Activated CD4-positive, CD25-positive, alpha-beta regulatory T cell treated with anti-CD3 and anti-CD28 coated beads, Interleukin-2, amount 50 U/mL, for 24 hours (primary cell): ENCODE measurements at regions not wholly inside any gene's neighbourhood (a gene's known extent, or its start where the extent isn't known, plus 50 kb on each side); places are given as distances from the start of the nearest gene placed in this dataset.

ENCODE experiments used
- ATAC-seq, 2 donors: fragments of 150-1000 bp; cut with Tn5 transposase; one replicate each; pipeline ENCODE4 v1.10.0; 2021; ENCODE audit warnings: mild to moderate bottlenecking in 1 of 2, moderate library complexity in 1 of 2

GRCh38 chr1:88029142-88029541 lies 654.9 kb upstream of the PKN2 start:
- ATAC-seq = no peak

DNA sequence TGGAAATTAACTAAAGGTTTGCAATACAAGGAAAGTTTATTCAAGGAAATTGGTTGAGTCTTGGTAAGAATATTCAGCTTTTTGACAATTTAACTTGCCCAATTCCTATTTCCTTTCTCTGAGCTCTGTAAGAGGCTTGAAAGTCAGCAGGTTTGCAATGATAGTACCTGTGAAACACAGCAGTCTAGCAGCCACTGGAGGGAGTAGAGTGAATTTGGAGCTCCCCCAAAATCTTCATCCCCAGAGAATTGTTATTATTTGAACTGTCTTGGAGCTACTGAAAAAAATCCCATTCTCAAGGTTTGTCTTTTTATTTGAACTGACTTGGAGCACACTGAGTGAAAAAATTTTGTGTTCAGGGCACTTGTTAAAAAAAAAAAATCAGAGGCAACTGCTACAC lies 654.2 kb upstream of the PKN2 start:
- ATAC-seq = no peak

- ATAC-seq = no peak
Measured at GRCh38 chr1:88035578-88035977, 648.5 kb upstream of the PKN2 start.

DNA sequence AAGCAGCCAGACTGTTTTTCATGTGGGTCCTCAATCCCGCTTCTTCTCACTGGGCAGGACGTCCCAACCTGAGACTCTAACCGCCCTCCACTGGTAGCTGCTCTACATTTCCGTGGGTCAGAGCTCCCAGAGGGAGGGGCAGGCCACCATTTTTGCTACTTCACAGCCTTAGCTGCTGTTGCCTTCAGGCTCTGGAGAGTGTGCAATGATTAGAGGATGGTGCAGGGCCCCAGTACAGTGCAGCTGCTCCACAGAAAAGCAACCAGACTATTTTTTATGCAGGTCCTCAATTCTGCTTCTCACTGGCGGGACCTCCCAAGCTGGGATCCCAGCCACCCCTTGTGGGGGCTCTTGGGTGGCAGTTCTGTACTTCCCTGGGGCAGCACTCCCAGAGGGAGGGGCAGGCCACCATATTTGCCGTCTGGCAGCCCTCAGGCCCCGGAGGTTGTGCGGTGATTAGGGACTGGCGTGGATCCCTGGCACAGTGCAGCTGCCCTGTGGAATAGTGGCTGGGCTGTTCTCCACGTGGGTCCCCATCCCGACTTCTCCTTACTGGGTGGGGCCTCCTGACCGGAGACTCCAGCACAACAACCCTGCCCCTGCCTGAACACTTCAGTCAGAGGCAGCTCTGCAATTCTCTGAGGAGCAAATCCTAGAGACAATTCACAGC lies 647.6 kb upstream of the PKN2 start:
- ATAC-seq = no peak

GRCh38 chr1:88039240-88039639 lies 644.8 kb upstream of the PKN2 start:
- ATAC-seq = no peak

DNA sequence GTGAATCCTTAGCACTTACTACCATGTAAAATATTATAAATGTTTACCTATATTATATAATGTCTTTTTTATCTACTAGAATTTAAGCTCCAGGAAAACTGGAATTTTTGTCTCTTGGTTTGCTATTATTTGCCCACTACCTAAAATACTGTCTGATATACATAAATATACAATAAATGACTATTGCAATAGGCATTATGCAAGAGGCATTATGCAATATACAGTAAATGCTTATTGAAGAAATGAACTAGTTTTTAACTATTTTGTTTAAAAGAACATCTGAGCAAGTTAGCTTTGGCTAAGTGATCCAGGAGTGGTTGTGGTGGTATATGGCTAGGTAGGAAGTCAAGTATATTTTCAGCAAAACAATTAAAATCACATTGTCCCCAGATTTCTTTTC lies 640.2 kb upstream of the PKN2 start:
- no peak for ATAC-seq

- ATAC-seq = no peak
Measured at GRCh38 chr1:88052167-88052566, 631.9 kb upstream of the PKN2 start.

GRCh38 chr1:88053065-88053464 lies 631.0 kb upstream of the PKN2 start:
- no peak for ATAC-seq

DNA sequence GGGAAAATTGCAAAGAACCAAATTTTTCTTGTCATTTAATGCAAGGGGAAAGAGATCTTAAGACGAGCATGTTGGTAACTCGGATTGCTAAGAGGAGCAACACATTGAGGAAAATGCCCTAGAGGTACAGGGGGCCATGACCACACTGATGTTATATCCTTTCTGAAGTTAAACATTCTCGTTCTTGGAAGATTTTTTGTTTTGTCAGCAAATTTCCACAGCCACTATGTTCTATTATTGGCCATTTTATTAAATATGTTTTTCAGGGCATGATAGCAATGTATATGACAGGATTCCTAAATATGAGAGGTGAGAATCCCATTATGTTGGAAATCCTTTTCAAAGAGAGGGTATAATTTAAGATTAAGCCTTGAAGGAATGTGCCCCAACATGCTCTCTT lies 627.2 kb upstream of the PKN2 start:
- ATAC-seq = no peak

DNA sequence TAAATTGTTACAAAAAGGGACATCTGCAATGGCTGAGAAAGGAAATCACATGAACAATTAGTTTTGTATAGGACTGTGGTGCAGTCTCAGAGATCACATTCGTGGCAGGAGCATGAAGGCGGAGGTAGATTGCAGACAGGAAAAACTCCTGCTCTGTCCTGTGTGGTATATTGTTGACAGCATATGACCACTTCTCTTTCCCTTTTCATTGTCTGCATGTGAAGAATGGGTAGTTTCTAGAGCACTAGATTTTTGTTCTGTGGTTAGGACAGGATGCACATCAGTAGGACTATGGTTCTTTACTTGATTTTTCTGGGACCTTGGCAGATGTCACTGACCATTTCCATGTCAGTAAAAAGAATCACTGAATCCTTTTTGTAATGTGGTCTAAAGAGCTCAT lies 625.9 kb upstream of the PKN2 start:
- ATAC-seq = no peak

- no peak for ATAC-seq
Measured at GRCh38 chr1:88060112-88060673, 623.9 kb upstream of the PKN2 start.

DNA sequence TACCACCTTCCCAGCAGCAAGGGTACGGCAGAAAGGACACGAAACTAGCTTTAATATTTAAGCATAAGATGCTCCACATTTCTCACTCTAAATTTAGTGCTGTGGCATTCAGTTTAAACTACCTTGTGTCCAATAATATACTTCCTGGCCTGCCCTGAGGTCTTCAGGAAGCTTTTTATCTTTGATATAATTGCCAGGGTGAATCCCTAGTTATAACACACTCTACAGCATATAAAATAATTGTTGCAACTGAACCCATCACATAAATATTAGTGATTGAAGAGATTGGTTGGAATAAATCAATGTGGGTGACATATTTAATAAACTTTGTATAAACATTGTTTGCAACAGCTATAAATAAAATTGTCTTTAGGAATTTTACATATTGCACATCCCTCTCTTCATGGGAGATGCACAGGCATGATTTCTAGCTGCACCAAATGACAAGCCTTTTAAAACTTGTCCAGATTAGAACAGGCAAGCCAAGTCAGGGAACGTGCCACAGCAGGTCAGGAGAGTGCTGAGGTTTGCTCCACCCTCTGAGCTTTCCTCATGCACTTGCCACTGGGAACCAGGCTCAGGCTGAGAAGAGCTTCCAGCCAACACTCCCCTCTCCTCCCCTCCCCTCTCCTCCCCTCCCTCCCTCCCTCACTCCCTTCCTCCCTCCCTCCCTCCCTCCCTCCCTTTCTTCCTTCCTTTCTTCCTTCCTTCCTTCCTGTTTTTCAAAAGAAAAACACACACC lies 623.2 kb upstream of the PKN2 start:
- no peak for ATAC-seq

DNA sequence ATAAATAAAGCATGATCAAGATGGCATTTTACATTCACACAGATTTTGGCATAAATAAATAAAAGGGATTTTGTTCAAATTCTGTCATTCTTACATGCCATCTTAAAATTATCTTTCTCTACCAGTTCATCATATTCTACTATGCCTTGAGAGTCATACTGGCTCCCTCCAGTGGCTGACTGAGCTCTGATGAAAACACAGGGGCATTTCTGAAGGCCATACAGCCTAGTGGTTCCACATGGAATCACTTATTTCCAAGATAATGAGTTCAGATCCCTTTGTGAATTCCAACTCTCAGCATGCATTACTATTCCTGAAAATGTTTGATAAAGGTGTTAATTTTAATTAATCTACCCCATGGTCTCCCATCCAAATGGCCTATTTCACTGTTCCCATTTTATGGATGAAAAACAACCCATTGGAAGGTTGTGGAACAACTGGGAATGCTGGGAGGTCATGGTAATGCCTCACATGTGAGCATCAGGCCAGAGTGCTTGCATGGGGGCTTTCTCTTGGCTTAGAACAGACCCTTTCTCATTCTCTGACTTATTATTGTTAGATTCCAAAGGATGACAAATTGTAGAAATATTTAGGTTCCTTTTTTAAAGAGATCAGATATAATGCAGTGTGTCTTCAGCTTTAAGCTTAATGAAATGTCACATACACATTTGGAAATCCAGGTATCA lies 622.4 kb upstream of the PKN2 start:
- ATAC-seq = no peak

GRCh38 chr1:88062650-88063153 lies 621.4 kb upstream of the PKN2 start:
- ATAC-seq = no peak

GRCh38 chr1:88063605-88064004 lies 620.5 kb upstream of the PKN2 start:
- ATAC-seq = no peak

- ATAC-seq = no peak
Measured at GRCh38 chr1:88068407-88068960, 615.6 kb upstream of the PKN2 start.

- ATAC-seq = no peak
Measured at GRCh38 chr1:88070956-88071355, 613.1 kb upstream of the PKN2 start.

GRCh38 chr1:88074661-88075060 lies 609.4 kb upstream of the PKN2 start:
- no peak for ATAC-seq

DNA sequence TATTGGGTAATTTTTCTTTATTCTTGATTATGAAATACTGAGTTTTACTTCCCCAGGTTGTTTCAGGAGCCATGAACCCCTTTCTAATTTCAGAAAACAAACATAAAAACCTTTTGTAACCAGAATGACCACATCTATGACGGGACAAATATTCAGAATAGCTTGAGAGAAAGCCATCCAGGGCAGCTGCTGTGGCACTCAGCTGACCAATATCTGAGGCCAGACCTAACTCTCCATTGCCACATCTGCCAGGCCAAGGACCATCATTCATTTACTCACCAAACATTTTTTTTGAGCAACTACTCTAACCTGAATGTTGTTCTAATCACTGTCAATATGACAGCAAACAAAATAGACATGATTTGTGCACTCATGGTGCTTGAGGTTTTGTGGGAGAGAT lies 608.3 kb upstream of the PKN2 start:
- no peak for ATAC-seq

GRCh38 chr1:88079036-88079435 lies 605.0 kb upstream of the PKN2 start:
- no peak for ATAC-seq

DNA sequence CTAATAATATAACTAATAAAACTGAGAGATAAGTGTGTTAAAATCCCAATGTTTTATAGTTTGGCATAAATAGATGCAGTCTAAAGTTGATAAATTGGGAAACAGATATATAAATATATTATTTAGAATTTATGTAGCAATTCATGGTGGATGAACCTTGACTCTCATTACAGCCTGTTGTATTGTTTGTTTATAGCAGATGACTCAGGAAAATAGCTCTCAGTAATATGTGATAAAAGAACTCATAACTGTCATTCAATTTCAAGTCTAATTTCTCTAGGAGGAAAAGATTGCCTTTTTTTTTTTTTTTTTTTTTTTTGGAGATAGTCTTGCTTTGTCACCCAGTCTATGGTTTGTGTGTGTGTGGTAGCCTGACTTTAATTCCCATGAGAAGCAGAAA lies 603.2 kb upstream of the PKN2 start:
- ATAC-seq = no peak

GRCh38 chr1:88088481-88088880 lies 595.6 kb upstream of the PKN2 start:
- ATAC-seq = no peak

DNA sequence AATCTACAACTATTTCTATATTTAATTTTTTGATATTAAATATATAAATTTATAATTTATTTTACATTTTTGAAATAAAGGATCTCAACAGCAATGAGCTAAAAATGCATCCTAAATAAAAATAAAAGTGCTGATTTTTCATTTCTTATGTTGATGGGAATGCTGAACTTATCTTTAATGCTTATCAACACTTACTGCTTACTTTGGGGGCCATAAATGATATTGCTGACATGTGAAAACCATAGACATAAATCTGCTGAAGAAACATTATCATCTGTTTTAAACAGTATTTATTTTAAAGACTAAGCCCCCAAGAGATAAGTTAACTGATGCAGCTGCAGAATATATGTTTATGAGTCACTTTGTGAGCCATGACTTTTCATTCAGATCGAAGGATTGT lies 594.1 kb upstream of the PKN2 start:
- ATAC-seq = no peak
